Astrocyte of the spinal cord (primary cell): ENCODE measurements at regions not wholly inside any gene's neighbourhood (a gene's known extent, or its start where the extent isn't known, plus 50 kb on each side); places are given as distances from the start of the nearest gene placed in this dataset.

Experiments used
- DNase-seq: peaks from one replicate; pipeline ENCODE4 v3.0.0; 2011; ENCODE audit warnings: low read depth, low spot score
- H3K4me3 ChIP-seq: 2 replicates; pipeline ENCODE4 v1.5.1; 2011; ENCODE audit warnings: low read depth, mild to moderate bottlenecking, low read length, moderate library complexity
- in situ Hi-C: cut with HindIII; loops from 2 replicates; pipeline ENCODE4 v1.10.0; 2017; ENCODE audit warnings: low sequenced_read_pairs
- TF ChIP-seq, protein P1 (sequence below): IDR thresholded peaks from 2 replicates; pipeline ENCODE4 v1.5.1; 2012; ENCODE audit warnings: low read depth, mild to moderate bottlenecking, low read length, inconsistent platforms

GRCh38 chrX:40171513-40172400 lies 74.0 kb upstream of the BCOR start:
- peak; percentile 33 for DNase-seq
- TF ChIP-seq, protein P1, sequence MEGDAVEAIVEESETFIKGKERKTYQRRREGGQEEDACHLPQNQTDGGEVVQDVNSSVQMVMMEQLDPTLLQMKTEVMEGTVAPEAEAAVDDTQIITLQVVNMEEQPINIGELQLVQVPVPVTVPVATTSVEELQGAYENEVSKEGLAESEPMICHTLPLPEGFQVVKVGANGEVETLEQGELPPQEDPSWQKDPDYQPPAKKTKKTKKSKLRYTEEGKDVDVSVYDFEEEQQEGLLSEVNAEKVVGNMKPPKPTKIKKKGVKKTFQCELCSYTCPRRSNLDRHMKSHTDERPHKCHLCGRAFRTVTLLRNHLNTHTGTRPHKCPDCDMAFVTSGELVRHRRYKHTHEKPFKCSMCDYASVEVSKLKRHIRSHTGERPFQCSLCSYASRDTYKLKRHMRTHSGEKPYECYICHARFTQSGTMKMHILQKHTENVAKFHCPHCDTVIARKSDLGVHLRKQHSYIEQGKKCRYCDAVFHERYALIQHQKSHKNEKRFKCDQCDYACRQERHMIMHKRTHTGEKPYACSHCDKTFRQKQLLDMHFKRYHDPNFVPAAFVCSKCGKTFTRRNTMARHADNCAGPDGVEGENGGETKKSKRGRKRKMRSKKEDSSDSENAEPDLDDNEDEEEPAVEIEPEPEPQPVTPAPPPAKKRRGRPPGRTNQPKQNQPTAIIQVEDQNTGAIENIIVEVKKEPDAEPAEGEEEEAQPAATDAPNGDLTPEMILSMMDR: no peak

GRCh38 chrX:40170830-40171512 lies 73.2 kb upstream of the BCOR start:
- in situ Hi-C loops: no loop called here
- TF ChIP-seq, protein P1: no peak

More at GRCh38 chrX:40171513-40172400, 74.0 kb upstream of the BCOR start:
- in situ Hi-C loops: no loop called here
- peak overlapping the region; percentile 28 for H3K4me3 ChIP-seq

DNA sequence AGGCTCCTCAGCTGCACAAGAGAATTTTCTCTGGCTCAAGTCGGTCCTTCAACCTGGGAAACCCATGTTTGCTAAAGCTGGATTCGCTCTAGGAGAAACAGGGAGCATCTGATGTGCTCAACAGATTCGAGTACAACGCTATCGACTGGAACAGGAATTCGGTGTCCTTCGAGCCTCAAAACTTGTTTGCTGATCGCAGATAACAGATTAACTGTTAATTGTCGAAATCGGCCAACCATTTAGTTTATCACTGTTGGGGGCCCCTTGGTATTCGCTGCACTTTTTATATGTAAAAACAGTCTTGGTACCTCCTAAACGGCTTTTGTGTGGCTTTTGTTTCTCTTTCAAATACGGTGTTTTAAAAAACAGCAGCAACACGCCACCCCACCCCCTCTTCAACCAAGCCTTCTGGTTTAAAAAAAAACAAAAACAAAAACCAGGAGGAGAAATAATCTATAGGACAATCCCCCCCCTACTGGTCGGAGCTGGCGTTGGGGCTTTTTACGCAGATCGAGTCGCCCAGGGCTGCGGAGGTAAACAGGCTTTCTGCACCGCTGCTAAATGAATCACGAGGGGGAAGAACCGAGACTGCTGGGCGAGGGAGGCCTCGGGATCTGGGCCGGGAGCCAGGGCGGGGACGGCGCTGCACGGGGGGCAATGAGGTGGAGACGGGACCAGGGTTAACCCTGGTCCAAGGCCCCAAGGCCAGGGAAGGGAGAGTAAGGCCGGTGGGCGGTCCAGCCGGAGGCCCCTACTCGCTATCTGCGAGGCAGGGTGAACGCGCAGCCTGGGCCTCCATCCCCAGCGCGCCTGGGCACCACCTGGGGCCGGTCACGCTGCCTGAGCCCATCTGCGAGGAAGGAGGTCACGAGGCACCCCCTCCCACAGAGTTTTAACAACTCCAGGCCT lies 71.7 kb upstream of the BCOR start:
- in situ Hi-C loops: no loop called here
- peak; percentile 81 for DNase-seq
- no peak overlapping the region for H3K4me3 ChIP-seq
- TF ChIP-seq, protein P1: peak; percentile 61

More at GRCh38 chrX:40170830-40171512, 73.2 kb upstream of the BCOR start:
- H3K4me3 ChIP-seq: no peak overlapping the region
- no peak for DNase-seq

DNA sequence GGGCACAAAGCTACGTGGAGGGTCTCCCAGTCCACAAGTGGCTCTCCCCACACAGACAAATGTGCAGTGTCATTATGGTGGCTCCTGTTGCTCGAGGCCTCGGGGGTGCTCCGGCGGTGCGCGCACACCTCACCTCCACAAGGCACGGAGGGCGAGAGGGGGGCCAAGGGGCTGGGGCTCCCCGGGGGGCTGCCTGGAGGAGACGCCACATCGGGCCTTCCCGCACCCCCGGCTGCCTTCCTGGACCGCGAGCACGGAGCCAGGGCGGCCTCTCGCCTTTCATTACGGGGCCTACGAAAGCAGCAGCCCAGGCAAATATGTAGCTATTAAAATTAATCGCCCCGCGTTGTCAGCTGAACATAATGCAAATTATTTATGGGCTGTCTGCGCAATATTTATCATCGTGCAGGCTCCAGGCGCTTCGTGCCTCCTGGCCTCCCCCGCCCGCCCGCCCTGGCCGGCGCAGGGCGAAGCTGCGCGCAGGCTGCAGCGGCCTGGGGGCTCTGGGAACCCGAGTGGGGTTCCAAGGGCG lies 70.8 kb upstream of the BCOR start:
- in situ Hi-C loops: no loop called here
- no peak for DNase-seq
- TF ChIP-seq, protein P1: no peak
- no peak overlapping the region for H3K4me3 ChIP-seq

DNA sequence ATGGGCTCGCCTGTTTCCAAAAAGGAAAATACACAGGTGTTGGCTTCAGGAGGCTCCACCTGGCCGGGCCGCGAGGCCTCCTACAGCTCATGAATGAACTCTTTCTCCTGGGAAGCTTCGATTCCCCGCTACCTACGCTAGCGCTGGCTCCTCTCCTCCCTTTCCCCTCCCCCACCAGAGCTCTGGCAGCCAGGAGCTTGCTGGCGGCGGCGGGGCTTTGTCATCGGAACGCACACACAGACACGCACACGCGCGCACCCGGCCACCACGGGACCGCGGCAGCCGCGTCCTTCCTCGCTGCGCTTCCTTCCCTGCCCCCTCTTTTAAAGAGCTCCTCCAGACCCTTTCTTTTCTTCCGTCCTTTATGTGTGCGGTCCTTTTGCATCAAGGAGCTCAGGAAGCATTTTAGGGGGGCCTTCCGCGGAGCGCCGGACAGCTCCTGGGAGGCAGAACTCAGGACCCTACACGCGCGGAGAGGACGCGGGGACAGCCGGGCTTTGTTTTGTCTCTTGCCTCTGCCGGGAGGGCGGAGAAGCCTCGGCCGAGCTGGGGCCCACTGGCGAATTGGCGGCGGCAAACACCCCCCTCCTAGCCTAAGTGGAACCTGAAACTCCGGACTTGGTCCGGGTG lies 70.2 kb upstream of the BCOR start:
- H3K4me3 ChIP-seq: peak overlapping the region; percentile 22
- in situ Hi-C loops: no loop called here
- no peak for DNase-seq

More for the DNA sequence above, 70.2 kb upstream of the BCOR start:
- TF ChIP-seq, protein P1: no peak
